ENCODE measurements at regions not wholly inside any gene's neighbourhood (a gene's known extent, or its start where the extent isn't known, plus 50 kb on each side); places are given as distances from the start of the nearest gene placed in this dataset.

GRCh38 chr2:236968101-236968879, 117.4 kb upstream of the COPS8 start (continued):
- TF ChIP-seq NANOG (IDR thresholded peaks at IDR 0.05; ENCODE audit: insufficient read depth, low read depth, low read length, poor library complexity, severe bottlenecking): no peak
- TF ChIP-seq JUN (IDR thresholded peaks at IDR 0.05; ENCODE audit: low read depth, low read length): no peak

All from H1 (cell line).